Spleen (tissue), 7 donors: ENCODE measurements at regions not wholly inside any gene's neighbourhood (a gene's known extent, or its start where the extent isn't known, plus 50 kb on each side); places are given as distances from the start of the nearest gene placed in this dataset.

Source experiments
- POLR2A ChIP-seq, 3 donors: fragments of 450-650 bp; IDR thresholded peaks; one replicate each; pipeline ENCODE4 v1.5.1; 2017; ENCODE audit warnings: antibody characterized with exemption in 3 of 3, mild to moderate bottlenecking in 1 of 3
- TF ChIP-seq, protein P1 (sequence below), 11 experiments: fragments of 200-600 bp in 7 of 11; fragments of 450-650 bp in 4 of 11; sonication (generic) in 4 of 11; IDR thresholded peaks in 8 of 11; conservative IDR thresholded peaks in 3 of 11; 1 replicate in 7 of 11; 2 replicates in 4 of 11; pipeline versions ENCODE4 v1.4.0 to v1.8.0; 2016 to 2021; ENCODE audit warnings: antibody characterized with exemption in 11 of 11, inconsistent platforms in 4 of 11, mild to moderate bottlenecking in 1 of 11
- donor health status: DM: no; HTN: no; CAD: no; lungs with moderate emphysema.
- donor health status: DM: no; HTN: no; CAD: no.
- donor health status: DM: no; HTN: no; CAD: no.

- TF ChIP-seq POLR2A (IDR thresholded peaks at IDR 0.05) = no peak
- TF ChIP-seq, protein P1, sequence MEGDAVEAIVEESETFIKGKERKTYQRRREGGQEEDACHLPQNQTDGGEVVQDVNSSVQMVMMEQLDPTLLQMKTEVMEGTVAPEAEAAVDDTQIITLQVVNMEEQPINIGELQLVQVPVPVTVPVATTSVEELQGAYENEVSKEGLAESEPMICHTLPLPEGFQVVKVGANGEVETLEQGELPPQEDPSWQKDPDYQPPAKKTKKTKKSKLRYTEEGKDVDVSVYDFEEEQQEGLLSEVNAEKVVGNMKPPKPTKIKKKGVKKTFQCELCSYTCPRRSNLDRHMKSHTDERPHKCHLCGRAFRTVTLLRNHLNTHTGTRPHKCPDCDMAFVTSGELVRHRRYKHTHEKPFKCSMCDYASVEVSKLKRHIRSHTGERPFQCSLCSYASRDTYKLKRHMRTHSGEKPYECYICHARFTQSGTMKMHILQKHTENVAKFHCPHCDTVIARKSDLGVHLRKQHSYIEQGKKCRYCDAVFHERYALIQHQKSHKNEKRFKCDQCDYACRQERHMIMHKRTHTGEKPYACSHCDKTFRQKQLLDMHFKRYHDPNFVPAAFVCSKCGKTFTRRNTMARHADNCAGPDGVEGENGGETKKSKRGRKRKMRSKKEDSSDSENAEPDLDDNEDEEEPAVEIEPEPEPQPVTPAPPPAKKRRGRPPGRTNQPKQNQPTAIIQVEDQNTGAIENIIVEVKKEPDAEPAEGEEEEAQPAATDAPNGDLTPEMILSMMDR (IDR thresholded peaks at IDR 0.05 in 8 of 11, conservative IDR thresholded peaks at IDR 0.05 in 3 of 11) = no peak
Measured at GRCh38 chr18:22591222-22591621, 173.5 kb upstream of the CTAGE1 start.
